8988T (cell line): ENCODE measurements at regions not wholly inside any gene's neighbourhood (a gene's known extent, or its start where the extent isn't known, plus 50 kb on each side); places are given as distances from the start of the nearest gene placed in this dataset.
"Not testable (repeated sequence)": the region's sequence is repeated elsewhere in the genome, so short reads cannot be mapped to it uniquely, and the experiment has no call there.

Experiments
- DNase-seq: peaks from one replicate; pipeline ENCODE4 v3.0.0; 2011

GRCh38 chr7:65453341-65454030 is 79.8 kb downstream of the ZNF92 start:
- no peak for DNase-seq

GRCh38 chr7:65454469-65454868 is 80.8 kb downstream of the ZNF92 start:
- DNase-seq = no peak

- DNase-seq = not testable (repeated sequence)
Measured at GRCh38 chr7:65455050-65455449, 81.4 kb downstream of the ZNF92 start.

- DNase-seq = no peak
Measured at GRCh38 chr7:65457705-65458104, 84.0 kb downstream of the ZNF92 start.

- DNase-seq = no peak
Measured at GRCh38 chr7:65459438-65459837, 85.8 kb downstream of the ZNF92 start.

GRCh38 chr7:65462148-65462716 is 88.6 kb downstream of the ZNF92 start:
- DNase-seq = no peak

GRCh38 chr7:65463184-65463583 is 89.5 kb downstream of the ZNF92 start:
- DNase-seq = no peak

GRCh38 chr7:65469919-65470558 is 96.4 kb downstream of the ZNF92 start:
- DNase-seq = not testable (repeated sequence)

- DNase-seq = no peak
Measured at GRCh38 chr7:65471587-65471986, 97.9 kb downstream of the ZNF92 start.

GRCh38 chr7:65475040-65475726 is 101.5 kb downstream of the ZNF92 start:
- no peak for DNase-seq

- no peak for DNase-seq
Measured at GRCh38 chr7:65475734-65476319, 102.2 kb downstream of the ZNF92 start.

- peak; percentile 38 for DNase-seq
Measured at GRCh38 chr7:65477326-65477725, 103.7 kb downstream of the ZNF92 start.

GRCh38 chr7:65489260-65489767 is 115.7 kb downstream of the ZNF92 start:
- no peak for DNase-seq

- not testable (repeated sequence) for DNase-seq
Measured at GRCh38 chr7:65496697-65497096, 123.0 kb downstream of the ZNF92 start.

- no peak for DNase-seq
Measured at GRCh38 chr7:65503434-65504152, 129.9 kb downstream of the ZNF92 start.

- not testable (repeated sequence) for DNase-seq
Measured at GRCh38 chr7:65504504-65505319, 131.1 kb downstream of the ZNF92 start.

- DNase-seq = not testable (repeated sequence)
Measured at GRCh38 chr7:65505320-65505633, 131.6 kb downstream of the ZNF92 start.

GRCh38 chr7:65508581-65509367 is 135.1 kb downstream of the ZNF92 start:
- not testable (repeated sequence) for DNase-seq

GRCh38 chr7:65509368-65510186 is 135.9 kb downstream of the ZNF92 start:
- no peak for DNase-seq

- not testable (repeated sequence) for DNase-seq
Measured at GRCh38 chr7:65510187-65510538, 136.5 kb downstream of the ZNF92 start.
